RWPE1 (cell line): ENCODE measurements at regions not wholly inside any gene's neighbourhood (a gene's known extent, or its start where the extent isn't known, plus 50 kb on each side); places are given as distances from the start of the nearest gene placed in this dataset.
A peak's percentile ranks its signal among the peaks of the same experiment; 100 is the strongest.
"Not testable (repeated sequence)": the region's sequence is repeated elsewhere in the genome, so short reads cannot be mapped to it uniquely, and the experiment has no call there.

Experiments
- CTCF ChIA-PET: fragments of 350-600 bp; sonication (Branson Sonifier 250); formaldehyde crosslinking; extraction: SDS; loops from one replicate; lab custom pipeline; 2021; lab: Yijun Ruan, JAX
- POLR2A ChIA-PET: fragments of 400-600 bp; formaldehyde crosslinking; extraction: SDS; loops from one replicate; lab custom pipeline; 2020; ENCODE audit warnings: antibody characterized with exemption; ENCODE audit not compliant: low non-redundant PET; lab: Yijun Ruan, JAX
- DNase-seq: peaks from one replicate; pipeline ENCODE4 v3.0.0; 2012; ENCODE audit warnings: low spot score
- H3K27ac ChIP-seq: fragments of 450-650 bp; 2 replicates; pipeline ENCODE4 v1.5.1; 2017
- CTCF ChIP-seq: fragments of 450-650 bp; conservative IDR thresholded peaks from 2 replicates; pipeline ENCODE4 v1.5.1; 2017; ENCODE audit warnings: low read depth, mild to moderate bottlenecking

DNA sequence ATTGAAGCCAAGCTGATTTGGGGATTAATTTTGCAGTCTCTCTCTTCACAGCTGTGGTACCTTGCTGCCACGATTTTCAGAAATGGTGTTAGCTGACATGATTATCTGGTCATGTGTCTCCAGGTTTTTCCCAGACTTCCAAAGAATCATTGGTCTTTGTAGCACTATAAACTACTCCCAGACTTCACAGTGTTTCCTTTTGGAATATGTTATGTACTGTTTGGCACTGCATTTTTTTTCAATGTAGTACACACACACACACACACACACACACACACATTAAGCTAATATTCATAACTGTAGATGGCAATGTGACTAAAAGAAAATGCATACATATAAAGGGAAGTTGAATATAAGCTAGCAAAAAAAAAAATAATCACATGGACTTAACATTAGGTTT is 856.6 kb upstream of the SPRY2 start:
- no peak for DNase-seq
- no peak overlapping the region for H3K27ac ChIP-seq
- TF ChIP-seq CTCF: no peak
- CTCF ChIA-PET: interaction anchor here (0.6 to 0.7 kb wide), 2 partner anchors 21 to 267 kb away, joined by 3 read pairs; no protein-coding TSS in a partner anchor
- POLR2A ChIA-PET: no interaction called here

DNA sequence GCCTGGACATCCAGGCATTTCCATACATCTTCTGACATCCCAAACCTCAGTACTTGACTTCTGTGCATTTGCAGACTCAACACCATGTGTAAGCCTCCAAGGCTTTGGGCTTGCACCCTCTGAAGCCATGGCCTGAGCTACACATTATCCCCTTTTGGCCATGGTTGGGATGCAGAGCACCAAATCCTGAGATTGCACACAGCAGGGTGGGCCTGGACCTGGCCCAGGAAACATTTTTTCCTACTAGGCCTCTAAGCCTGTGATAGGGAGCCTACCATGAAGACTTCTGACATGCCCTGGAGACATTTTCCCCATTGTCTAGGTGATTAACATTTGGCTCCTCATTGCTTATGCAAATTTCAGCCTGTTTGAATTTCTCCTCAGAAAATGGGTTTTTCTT is 853.4 kb upstream of the SPRY2 start:
- no peak for TF ChIP-seq CTCF
- no peak for DNase-seq
- no peak overlapping the region for H3K27ac ChIP-seq
- CTCF ChIA-PET: no interaction called here
- POLR2A ChIA-PET: no interaction called here

DNA sequence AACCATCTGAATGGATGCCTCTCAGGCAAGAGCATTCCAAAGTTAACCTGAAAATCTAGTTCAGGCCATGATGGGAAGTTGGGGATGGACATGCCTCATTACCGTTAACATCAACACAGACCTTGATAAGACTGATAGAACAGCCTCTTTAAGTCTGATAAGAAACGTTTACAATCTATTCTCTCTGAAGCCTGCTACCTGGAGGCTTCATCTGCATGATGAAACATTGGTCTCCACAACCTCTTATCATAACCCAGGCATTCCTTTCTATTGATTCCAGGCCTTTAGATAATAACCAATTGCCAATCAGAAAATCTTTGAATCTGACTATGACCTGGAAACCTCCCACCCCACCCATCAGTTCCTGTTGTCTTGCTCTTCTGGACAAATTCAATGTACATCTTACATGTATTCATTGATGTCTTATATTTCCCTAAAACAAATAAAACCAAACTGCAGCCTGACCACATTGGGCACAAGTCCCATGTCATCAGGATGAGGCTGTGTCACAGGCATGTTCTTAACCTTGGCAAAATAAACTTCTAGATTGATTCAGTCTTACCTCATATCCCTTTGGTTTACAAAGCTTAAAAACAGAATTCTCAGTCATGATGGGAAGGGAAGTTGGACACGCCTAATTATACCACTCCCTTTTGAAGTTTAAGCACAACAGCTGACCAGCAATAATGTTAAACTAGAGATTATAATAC is 843.8 kb upstream of the SPRY2 start:
- TF ChIP-seq CTCF: no peak
- no peak for DNase-seq
- H3K27ac ChIP-seq: no peak overlapping the region
- ChIA-PET CTCF (no interaction called here), POLR2A (no interaction called here)

DNA sequence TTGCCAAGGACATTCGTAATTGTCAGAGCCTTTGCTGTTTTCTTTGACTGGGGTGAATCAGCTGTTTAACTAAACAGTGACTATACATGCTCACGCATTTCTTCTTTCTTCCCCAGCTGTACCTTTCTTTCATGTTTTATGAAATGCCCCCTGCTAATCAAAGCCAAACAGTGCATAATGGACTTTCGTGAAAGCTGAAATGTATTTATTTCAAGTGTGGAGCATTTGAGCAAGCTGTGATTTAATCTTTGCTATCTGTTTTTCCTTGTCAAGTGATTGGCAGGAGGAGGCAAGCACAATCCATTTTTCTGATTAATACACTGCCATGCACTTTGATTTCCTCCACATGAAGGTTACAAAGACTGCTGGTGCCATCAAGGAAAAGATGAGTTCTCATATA is 831.7 kb upstream of the SPRY2 start:
- CTCF ChIA-PET: no interaction called here
- POLR2A ChIA-PET: no interaction called here
- no peak for TF ChIP-seq CTCF
- no peak for DNase-seq
- H3K27ac ChIP-seq: no peak overlapping the region

- ChIA-PET CTCF (interaction anchor here (0.6 to 0.9 kb wide), 5 partner anchors 13 to 712 kb away, joined by 3 read pairs; no protein-coding TSS in a partner anchor), POLR2A (no interaction called here)
- no peak overlapping the region for H3K27ac ChIP-seq
- peak; percentile 65 for TF ChIP-seq CTCF
- peak; percentile 4 for DNase-seq
Measured at GRCh38 chr13:81171065-81171647, 830.2 kb upstream of the SPRY2 start.

GRCh38 chr13:81163823-81164222 is 822.9 kb upstream of the SPRY2 start:
- POLR2A ChIA-PET, H3K27ac ChIP-seq, DNase-seq, CTCF ChIA-PET: not testable (repeated sequence)

- no peak for DNase-seq
- H3K27ac ChIP-seq: no peak overlapping the region
- no peak for TF ChIP-seq CTCF
- CTCF ChIA-PET: no interaction called here
- POLR2A ChIA-PET: no interaction called here
Measured at GRCh38 chr13:81153478-81153877, 812.6 kb upstream of the SPRY2 start.
